ELR (cell line): ENCODE measurements at regions not wholly inside any gene's neighbourhood (a gene's known extent, or its start where the extent isn't known, plus 50 kb on each side); places are given as distances from the start of the nearest gene placed in this dataset.
"Not testable (repeated sequence)": the region's sequence is repeated elsewhere in the genome, so short reads cannot be mapped to it uniquely, and the experiment has no call there.

Source experiments
- DNase-seq: peaks from one replicate; pipeline ENCODE4 v3.0.0-alpha.2; 2015; ENCODE audit warnings: low read depth

DNA sequence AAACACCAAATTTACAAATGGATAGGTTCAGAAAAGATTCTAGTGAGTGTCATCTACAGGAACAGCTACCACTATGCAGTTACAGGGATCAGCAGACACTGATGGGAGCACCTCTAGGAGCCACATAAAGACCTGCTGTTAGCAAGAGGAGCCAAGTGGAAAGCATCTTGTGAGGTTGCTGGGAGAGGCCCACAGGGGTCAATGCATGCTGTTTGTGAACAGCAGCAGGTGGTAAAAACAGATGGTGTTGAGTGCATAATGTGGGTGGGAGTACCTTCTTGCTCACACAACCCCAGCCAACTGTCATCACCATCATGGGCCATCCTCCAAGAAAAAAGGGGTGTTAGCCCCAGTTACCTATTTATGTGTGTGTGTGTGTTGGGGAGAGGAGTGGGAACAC is 215.2 kb upstream of the SSTR1 start:
- no peak for DNase-seq

DNA sequence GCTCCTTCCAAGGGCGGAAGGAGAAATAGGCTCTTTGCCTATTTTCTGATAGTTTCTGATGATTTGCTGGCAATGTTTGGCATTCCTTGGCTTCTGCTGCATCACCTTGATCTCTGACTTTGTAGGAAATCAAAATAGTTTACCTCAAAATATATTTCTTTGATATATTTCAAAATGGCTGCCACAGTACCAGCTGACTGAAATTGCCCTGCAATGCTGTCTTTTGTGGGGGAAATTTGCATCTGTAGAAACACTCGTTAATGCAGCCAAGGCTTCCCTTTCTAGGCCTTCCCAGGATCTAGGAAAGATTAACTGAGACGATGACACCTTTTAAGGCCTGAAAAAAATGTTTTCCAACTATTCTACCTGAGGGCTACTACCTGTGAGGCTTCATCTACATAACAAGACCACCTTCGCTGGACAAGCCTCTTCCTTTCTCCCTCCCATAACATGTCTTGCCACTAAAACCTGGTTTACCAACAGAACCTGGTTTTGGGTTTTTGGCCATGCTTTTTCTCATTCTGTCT is 212.8 kb upstream of the SSTR1 start:
- no peak for DNase-seq

GRCh38 chr14:37997017-37997416 is 210.7 kb upstream of the SSTR1 start:
- no peak for DNase-seq

GRCh38 chr14:38000340-38000739 is 207.4 kb upstream of the SSTR1 start:
- no peak for DNase-seq

DNA sequence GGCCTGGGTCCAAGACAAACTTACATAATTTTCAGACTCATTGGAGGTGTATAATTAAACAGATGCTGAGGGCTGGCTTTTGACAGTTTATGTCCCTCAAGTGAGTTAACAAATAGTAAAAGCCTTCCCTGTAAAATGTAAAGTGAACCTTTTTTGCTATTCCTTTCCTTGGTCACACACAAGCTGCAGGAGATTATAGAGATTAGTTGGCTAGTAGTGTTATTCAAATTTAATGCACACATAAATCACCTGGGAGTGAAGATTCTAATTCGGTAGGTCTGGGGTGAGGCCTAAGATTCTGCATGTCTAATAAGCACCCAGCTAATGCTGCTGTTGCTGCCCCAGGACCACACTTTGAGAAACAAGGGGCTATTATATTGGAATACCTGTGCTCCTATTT is 206.2 kb upstream of the SSTR1 start:
- DNase-seq = no peak

- DNase-seq = no peak
These were observed 203.7 kb upstream of the SSTR1 start for GRCh38 chr14:38003746-38004609.

GRCh38 chr14:38004610-38004879 is 203.2 kb upstream of the SSTR1 start:
- no peak for DNase-seq

- DNase-seq = peak; percentile 62
These were observed 196.5 kb upstream of the SSTR1 start for GRCh38 chr14:38011156-38011555.

GRCh38 chr14:38012056-38012455 is 195.6 kb upstream of the SSTR1 start:
- DNase-seq = no peak

DNA sequence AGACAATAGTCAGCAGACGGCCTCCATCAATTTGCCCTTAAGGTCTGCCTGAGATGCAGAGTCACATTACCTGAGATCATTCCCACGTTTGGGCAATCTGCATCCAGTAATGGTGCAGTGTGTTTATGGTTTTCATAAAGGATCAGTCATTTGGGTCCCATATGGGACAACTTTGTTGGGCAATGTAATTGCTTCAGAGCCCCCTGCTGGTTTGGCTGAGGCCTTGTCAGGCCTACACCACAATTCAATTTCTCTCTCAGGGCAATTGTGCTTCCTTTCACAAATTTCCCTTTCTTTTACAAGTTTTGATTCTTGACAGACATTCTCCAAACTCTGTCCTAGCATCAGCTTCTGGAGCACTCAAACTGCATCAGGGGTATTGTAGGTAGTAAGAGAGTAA is 191.2 kb upstream of the SSTR1 start:
- peak; percentile 36 for DNase-seq

DNA sequence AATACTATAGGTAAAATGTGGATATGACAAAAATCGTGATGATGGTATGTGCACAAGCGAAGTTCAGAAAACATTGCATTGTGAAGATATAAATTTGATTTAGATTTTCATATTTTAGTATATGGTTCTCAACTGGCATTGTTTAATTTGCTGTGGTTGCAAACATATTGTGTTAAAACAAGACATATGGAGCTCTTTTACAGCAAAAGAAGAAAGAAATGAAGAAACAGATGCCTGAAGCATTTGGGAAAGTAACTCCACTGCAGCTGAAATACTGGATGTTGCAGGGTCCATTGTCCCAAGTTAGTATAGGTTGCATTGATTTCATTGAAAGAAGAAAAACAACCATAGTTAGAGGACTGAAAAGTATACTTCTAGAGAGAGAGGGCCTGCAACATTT is 185.8 kb upstream of the SSTR1 start:
- DNase-seq = no peak

DNA sequence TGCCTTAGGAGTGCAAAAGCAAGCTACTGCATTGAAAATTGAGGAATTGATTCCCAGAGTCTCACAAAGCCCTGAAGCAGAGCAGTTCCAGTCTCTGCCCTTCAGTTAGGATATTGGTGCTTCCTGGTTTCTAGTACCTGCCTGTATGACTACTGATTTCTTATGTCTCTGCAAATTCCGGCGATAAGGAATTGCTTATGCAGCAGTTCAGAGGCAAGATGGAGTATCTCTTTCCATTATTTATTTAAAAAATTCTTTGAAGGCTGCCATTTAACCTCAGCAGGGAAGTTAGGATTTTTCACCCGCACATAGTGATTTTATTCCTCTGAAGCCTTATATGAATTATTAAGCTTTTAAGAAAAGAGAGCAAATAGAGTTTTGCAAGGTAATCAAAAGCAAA is 184.9 kb upstream of the SSTR1 start:
- no peak for DNase-seq

- no peak for DNase-seq
These were observed 169.5 kb upstream of the SSTR1 start for GRCh38 chr14:38038171-38038570.

DNA sequence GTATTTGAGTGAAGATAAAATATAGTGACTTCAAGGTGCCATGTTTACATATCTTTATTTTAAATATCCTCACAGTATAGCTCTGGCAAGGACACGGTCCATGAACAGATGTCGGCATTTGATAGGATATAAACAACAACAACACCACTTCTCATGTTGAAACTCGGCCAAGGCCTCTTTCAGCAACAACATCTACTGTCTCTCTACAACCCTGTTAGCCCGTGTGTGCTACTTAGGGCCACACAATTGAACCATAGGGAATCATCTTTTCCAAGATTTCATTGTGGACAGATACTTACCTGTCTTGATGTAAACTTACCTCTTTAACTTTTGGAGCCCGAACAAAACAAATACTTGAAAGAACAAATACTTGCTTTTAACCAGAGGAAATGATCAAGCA is 168.7 kb upstream of the SSTR1 start:
- DNase-seq = no peak

- peak; percentile 32 for DNase-seq
These were observed 168.2 kb upstream of the SSTR1 start for GRCh38 chr14:38039496-38039895.

GRCh38 chr14:38040411-38040810 is 167.3 kb upstream of the SSTR1 start:
- DNase-seq = no peak

DNA sequence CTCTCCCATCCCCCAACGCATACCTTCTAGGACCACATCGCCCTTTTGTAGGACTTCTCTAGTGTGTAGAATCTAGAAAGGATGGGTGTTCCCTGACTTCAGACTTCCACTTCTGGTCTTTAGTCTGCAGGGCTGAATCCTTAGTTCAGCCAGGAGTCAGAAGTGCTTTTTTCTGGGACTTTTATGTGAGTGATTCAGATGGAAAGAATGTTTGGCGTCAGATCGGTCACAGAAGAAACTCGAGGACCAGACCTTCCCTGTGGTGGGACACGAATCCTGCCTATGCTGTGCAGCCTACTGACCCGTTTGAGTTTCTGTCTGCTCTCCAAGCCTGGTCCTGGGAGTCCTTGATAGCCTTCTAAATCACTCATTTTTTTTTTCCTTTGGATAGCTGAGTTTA is 165.4 kb upstream of the SSTR1 start:
- DNase-seq = peak; percentile 88

DNA sequence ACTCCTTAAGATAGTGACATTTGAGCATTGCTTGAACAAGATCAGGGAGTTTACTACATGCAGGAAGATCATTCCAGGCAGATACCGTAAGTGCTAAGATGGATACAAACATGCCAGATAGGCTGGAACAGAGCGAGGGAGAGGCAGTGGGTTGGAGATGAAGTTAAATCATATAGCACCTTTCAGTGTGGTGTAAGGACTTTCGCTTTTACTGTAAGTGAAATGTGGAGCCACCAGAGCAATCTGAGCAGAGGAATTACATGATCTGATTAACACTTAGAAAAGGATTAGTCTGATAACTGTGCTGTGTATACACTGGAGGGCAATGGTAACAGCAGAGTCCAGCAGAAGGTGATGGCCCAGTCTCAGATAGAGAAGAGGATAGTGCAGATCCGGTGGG is 163.0 kb upstream of the SSTR1 start:
- DNase-seq = no peak

GRCh38 chr14:38045461-38045860 is 162.2 kb upstream of the SSTR1 start:
- no peak for DNase-seq

DNA sequence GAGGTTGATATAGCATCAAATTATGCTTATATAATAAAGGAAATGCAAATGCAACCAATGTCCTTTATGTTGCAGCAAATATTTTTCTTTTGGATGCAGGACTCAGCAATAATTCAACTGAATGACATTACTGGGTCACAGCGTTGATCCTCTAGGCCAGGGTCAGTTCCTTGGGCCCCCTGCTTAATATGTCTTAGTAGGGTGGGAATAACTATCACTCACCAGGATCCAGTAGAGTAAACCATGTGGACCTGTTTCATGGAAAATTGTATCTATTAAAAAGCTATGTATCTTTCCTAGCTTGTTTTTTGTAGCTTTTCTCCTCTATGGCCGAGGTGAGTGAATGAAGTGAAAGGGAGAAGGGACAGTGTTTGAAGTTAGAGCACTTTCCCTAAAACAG is 161.5 kb upstream of the SSTR1 start:
- no peak for DNase-seq

GRCh38 chr14:38047195-38047902 is 160.4 kb upstream of the SSTR1 start:
- DNase-seq = no peak

DNA sequence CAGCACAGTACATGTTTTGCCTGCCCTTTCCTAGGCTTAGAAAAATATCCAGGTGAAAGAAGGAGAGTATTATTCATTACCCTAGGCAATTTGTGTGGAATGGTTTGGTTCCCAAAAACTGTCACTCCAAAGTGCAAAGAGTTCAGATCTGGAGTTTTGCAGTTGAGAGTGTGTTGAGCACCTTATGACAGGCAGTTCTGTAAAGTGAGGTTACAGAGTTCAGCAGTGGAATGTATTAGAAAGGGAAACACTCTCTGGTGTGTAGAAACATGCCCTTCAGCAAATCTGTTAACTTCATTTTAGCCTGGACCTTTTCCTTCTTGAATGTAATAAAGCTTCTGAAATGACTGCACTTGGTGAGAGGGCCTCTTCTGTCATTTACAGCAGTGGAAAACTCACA is 154.0 kb upstream of the SSTR1 start:
- DNase-seq = no peak

- peak; percentile 41 for DNase-seq
These were observed 151.4 kb upstream of the SSTR1 start for GRCh38 chr14:38056270-38056669.

DNA sequence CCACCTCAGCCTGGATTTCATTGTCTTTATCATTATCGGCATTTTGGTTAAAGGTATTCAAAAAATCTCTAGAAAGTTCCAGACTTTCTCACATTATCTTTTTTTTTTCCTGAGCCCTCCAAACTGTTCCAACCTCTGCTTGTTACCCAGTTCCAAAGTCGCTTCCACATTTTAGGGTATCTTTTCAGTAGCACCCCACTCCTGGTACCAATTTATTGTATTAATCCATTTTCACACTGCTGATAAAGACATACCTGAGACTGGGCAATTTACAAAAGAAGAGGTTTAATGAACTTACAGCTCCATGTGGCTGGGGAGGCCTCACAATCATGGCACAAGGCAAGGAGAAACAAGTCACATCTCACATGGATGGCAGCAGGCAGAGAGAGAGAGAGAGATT is 145.5 kb upstream of the SSTR1 start:
- DNase-seq = not testable (repeated sequence)
